Type B pancreatic cell (in vitro differentiated cells): ENCODE measurements at regions not wholly inside any gene's neighbourhood (a gene's known extent, or its start where the extent isn't known, plus 50 kb on each side); places are given as distances from the start of the nearest gene placed in this dataset.

Source experiments
- DNase-seq: peaks from one replicate; pipeline ENCODE4 v3.0.0; 2021; ENCODE audit warnings: mixed read lengths; ENCODE audit not compliant: unreplicated experiment; ENCODE audit errors: extremely low spot score
- H3K27ac Mint-ChIP-seq: 2 replicates; pipeline ENCODE4 v1.8.0; 2021; ENCODE audit warnings: mild to moderate bottlenecking, mixed read lengths
- H3K27me3 Mint-ChIP-seq: 2 replicates; pipeline ENCODE4 v1.8.0; 2021; ENCODE audit warnings: mixed read lengths
- H3K36me3 Mint-ChIP-seq: 2 replicates; pipeline ENCODE4 v1.8.0; 2021; ENCODE audit warnings: mixed read lengths
- H3K4me1 Mint-ChIP-seq: one replicate; pipeline ENCODE4 v1.8.0; 2021; ENCODE audit warnings: mixed read lengths; ENCODE audit not compliant: unreplicated experiment
- H3K4me3 Mint-ChIP-seq: 2 replicates; pipeline ENCODE4 v1.8.0; 2021; ENCODE audit warnings: mild to moderate bottlenecking, mixed read lengths
- H3K9me3 Mint-ChIP-seq: 2 replicates; pipeline ENCODE4 v1.8.0; 2021; ENCODE audit warnings: mixed read lengths
- CTCF ChIP-seq: fragments of 200-600 bp; sonication (generic); conservative IDR thresholded peaks from 2 replicates; pipeline ENCODE4 v1.5.0; 2021; ENCODE audit warnings: antibody characterized with exemption, mild to moderate bottlenecking

GRCh38 chr10:65618126-65618525 is 1307.7 kb upstream of the LRRTM3 start:
- Mint-ChIP-seq H3K4me1 (no peaks in the 10 kb centered on the region), H3K36me3 (peaks cover 21% of the 10 kb centered on the region), H3K27ac (no peak overlapping the region), H3K27me3 (no peaks in the 10 kb centered on the region), H3K4me3 (no peak overlapping the region), H3K9me3 (peaks cover 11% of the 10 kb centered on the region)
- no peak for TF ChIP-seq CTCF
- DNase-seq = no peak

DNA sequence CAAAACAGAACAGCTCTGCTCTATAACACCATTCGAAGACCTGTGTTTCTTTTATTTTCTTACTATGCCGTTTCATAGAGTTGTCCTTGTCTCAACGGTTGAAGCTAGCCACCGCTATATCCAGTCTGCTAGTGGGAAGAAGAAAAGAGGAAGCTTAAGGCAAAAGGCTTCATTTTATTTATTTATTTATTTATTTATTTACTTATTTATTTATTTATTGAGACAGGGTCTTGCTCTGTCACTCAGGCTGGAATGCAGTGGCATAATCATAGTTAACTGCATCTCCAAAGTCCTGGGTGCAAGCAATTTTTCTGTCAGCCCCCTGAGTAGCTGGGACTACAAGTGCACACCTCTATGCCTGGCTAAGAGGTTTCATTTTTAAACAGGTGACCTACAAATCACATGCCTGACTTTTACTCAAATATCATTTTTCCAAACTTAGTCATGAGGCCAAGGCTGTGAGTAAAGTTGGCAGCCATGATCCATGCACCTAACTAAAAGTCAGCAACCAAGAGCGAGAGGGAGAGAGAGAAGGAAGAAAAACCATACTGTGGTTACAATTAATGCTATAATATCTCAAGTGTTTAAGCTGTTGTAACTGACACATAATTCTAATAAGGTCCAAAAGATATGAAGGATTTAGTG is 1305.3 kb upstream of the LRRTM3 start:
- H3K27ac Mint-ChIP-seq = no peak overlapping the region
- no peak for DNase-seq
- no peaks in the 10 kb centered on the region for H3K27me3 Mint-ChIP-seq
- peaks cover 7% of the 10 kb centered on the region for H3K36me3 Mint-ChIP-seq
- H3K4me1 Mint-ChIP-seq = no peaks in the 10 kb centered on the region
- TF ChIP-seq CTCF = no peak
- H3K4me3 Mint-ChIP-seq = no peak overlapping the region
- H3K9me3 Mint-ChIP-seq = peaks cover 4% of the 10 kb centered on the region

DNA sequence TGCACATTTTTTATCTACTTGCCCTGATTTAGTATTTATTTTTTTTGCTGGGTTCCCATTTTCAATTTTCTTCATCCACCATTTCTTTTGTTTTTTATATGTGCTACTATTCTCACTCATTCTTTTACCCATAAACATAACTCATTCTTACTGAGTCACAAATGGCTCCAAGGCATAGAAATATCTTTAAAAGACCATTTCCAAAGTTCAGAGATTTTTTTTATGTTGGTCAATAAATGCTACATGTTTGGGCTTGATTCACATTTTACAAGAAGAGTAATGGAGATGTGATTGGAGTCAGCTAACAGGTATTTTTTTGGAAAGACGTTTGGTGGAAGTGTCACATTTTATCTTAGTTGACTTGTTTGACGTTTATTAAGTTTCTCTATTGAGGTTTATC is 1303.2 kb upstream of the LRRTM3 start:
- Mint-ChIP-seq H3K4me3 (no peak overlapping the region), H3K27ac (no peak overlapping the region), H3K9me3 (no peaks in the 10 kb centered on the region), H3K27me3 (no peaks in the 10 kb centered on the region), H3K36me3 (peaks cover 3% of the 10 kb centered on the region), H3K4me1 (no peaks in the 10 kb centered on the region)
- DNase-seq = no peak
- no peak for TF ChIP-seq CTCF

GRCh38 chr10:65628493-65629139 is 1297.2 kb upstream of the LRRTM3 start:
- no peak overlapping the region for H3K4me3 Mint-ChIP-seq
- H3K36me3 Mint-ChIP-seq = peaks cover 8% of the 10 kb centered on the region
- H3K27ac Mint-ChIP-seq = no peak overlapping the region
- H3K4me1 Mint-ChIP-seq = no peaks in the 10 kb centered on the region
- peaks cover 3% of the 10 kb centered on the region for H3K9me3 Mint-ChIP-seq
- no peak for DNase-seq
- TF ChIP-seq CTCF = no peak
- no peaks in the 10 kb centered on the region for H3K27me3 Mint-ChIP-seq

- peaks cover 9% of the 10 kb centered on the region for H3K9me3 Mint-ChIP-seq
- no peak for TF ChIP-seq CTCF
- DNase-seq = no peak
- no peaks in the 10 kb centered on the region for H3K36me3 Mint-ChIP-seq
- no peaks in the 10 kb centered on the region for H3K4me1 Mint-ChIP-seq
- H3K27me3 Mint-ChIP-seq = no peaks in the 10 kb centered on the region
- no peak overlapping the region for H3K27ac Mint-ChIP-seq
- no peak overlapping the region for H3K4me3 Mint-ChIP-seq
Observed at GRCh38 chr10:65660006-65660405, 1265.8 kb upstream of the LRRTM3 start.
